Esophagus muscularis mucosa (tissue), 4 donors: ENCODE measurements at regions not wholly inside any gene's neighbourhood (a gene's known extent, or its start where the extent isn't known, plus 50 kb on each side); places are given as distances from the start of the nearest gene placed in this dataset.

Experiments
- DNase-seq: peaks from one replicate; pipeline ENCODE4 v3.0.0-alpha.2; 2017; ENCODE audit errors: extremely low spot score
- H3K27ac ChIP-seq, 4 donors: fragments of 200-600 bp; sonication (generic); replicated peaks in 1 of 4; 1 replicate in 3 of 4; 2 replicates in 1 of 4; pipeline ENCODE4 v1.5.1; 2016 to 2019; ENCODE audit warnings: mild to moderate bottlenecking in 1 of 4
- H3K27me3 ChIP-seq, 4 donors: fragments of 200-600 bp; sonication (generic); one replicate each; pipeline versions ENCODE4 v1.5.1 to v1.6.0; 2016 to 2019
- H3K36me3 ChIP-seq, 4 donors: fragments of 200-600 bp; sonication (generic); one replicate each; pipeline ENCODE4 v1.5.1; 2016 to 2019
- H3K4me1 ChIP-seq, 4 donors: fragments of 200-600 bp; sonication (generic); one replicate each; pipeline ENCODE4 v1.5.1; 2016 to 2019
- H3K4me3 ChIP-seq, 4 donors: fragments of 200-600 bp; sonication (generic); 1 replicate in 2 of 4; 2 replicates in 2 of 4; pipeline ENCODE4 v1.5.1; 2016 to 2019; ENCODE audit warnings: mild to moderate bottlenecking in 4 of 4, moderate library complexity in 1 of 4
- H3K9me3 ChIP-seq, 4 donors: fragments of 200-600 bp; sonication (generic); 1 replicate in 3 of 4; 2 replicates in 1 of 4; pipeline ENCODE4 v1.5.1; 2016 to 2019
- CTCF ChIP-seq, 3 experiments: fragments of 200-600 bp in 2 of 3; fragments of 450-650 bp in 1 of 3; sonication (generic) in 2 of 3; IDR thresholded peaks; one replicate each; pipeline ENCODE4 v1.5.1; 2017 to 2019; ENCODE audit warnings: antibody characterized with exemption in 3 of 3, mild to moderate bottlenecking in 2 of 3, moderate library complexity in 1 of 3
- EP300 ChIP-seq: sonication (generic); formaldehyde crosslinking; IDR thresholded peaks from one replicate; pipeline ENCODE4 v1.6.1; 2017; ENCODE audit warnings: antibody characterized with exemption
- POLR2A ChIP-seq: fragments of 450-650 bp; IDR thresholded peaks from one replicate; pipeline ENCODE4 v1.6.1; 2017; ENCODE audit warnings: antibody characterized with exemption, moderate library complexity, mild to moderate bottlenecking, low read depth
- POLR2AphosphoS5 ChIP-seq, 2 donors: sonication (generic); formaldehyde crosslinking; IDR thresholded peaks; one replicate each; pipeline ENCODE4 v1.6.1; 2017; ENCODE audit warnings: antibody characterized with exemption in 2 of 2
- WGBS: methylation state at CpG from one replicate; pipeline ENCODE4 v1.1.5; 2018; 5-methylcytosine and 5-hydroxymethylcytosine counted together
- intact Hi-C: fragments of 100-400 bp; cut with DNase I; formaldehyde crosslinking; loops from one replicate; pipeline ENCODE4 v1.15.1; 2023

- TF ChIP-seq EP300 (no peak), POLR2AphosphoS5 (IDR thresholded peaks at IDR 0.05) (no peak), POLR2A (no peak), CTCF (IDR thresholded peaks at IDR 0.05) (no peak)
- Histone ChIP-seq H3K27me3 (no peaks in the 10 kb centered on the region), H3K36me3 (no peaks in the 10 kb centered on the region), H3K4me1 (no peaks in the 10 kb centered on the region), H3K9me3 (no peaks in the 10 kb centered on the region), H3K4me3 (no peak overlapping the region), H3K27ac (no peak overlapping the region)
- 60% methylated on average over 4 of the region's 4 CpGs for WGBS
- intact Hi-C loops: no loop called here
- DNase-seq: no peak
These were observed 295.4 kb upstream of the CRIM1 start for GRCh38 chr2:36060133-36060532.

- no peak overlapping the region for H3K27ac ChIP-seq
- H3K9me3 ChIP-seq: no peaks in the 10 kb centered on the region
- no peak for DNase-seq
- H3K4me3 ChIP-seq: no peak overlapping the region
- intact Hi-C loops: no loop called here
- TF ChIP-seq POLR2AphosphoS5 (IDR thresholded peaks at IDR 0.05) (no peak), CTCF (IDR thresholded peaks at IDR 0.05) (no peak), POLR2A (no peak), EP300 (no peak)
- no peaks in the 10 kb centered on the region for H3K4me1 ChIP-seq
- no peaks in the 10 kb centered on the region for H3K36me3 ChIP-seq
- H3K27me3 ChIP-seq: no peaks in the 10 kb centered on the region
These were observed 295.9 kb upstream of the CRIM1 start for GRCh38 chr2:36059691-36060090.

DNA sequence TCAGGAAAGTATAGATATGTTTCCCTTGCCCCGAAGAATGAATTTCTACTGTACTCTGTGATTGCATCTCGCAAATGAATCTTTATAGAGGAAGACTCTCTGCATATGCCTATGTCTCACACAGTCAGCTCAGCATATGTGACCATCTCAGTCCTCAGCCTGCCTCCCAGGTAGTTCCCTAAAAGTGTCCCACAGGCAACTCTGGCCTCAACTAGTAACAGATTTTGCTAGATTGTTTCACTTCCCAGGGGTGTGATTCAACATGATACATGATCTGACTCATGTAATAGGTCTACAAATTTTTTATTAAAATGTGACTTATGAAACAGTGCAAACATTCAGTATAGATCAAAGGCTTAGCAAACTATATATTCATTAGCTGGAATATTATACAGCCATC lies 296.6 kb upstream of the CRIM1 start:
- DNase-seq: no peak
- no peaks in the 10 kb centered on the region for H3K27me3 ChIP-seq
- TF ChIP-seq EP300 (no peak), CTCF (IDR thresholded peaks at IDR 0.05) (no peak), POLR2AphosphoS5 (IDR thresholded peaks at IDR 0.05) (no peak), POLR2A (no peak)
- H3K36me3 ChIP-seq: no peaks in the 10 kb centered on the region
- intact Hi-C loops: no loop called here
- WGBS: 67% methylated on average over 2 of the region's 2 CpGs
- H3K4me1 ChIP-seq: no peaks in the 10 kb centered on the region
- no peaks in the 10 kb centered on the region for H3K9me3 ChIP-seq
- H3K4me3 ChIP-seq: no peak overlapping the region
- H3K27ac ChIP-seq: no peak overlapping the region

DNA sequence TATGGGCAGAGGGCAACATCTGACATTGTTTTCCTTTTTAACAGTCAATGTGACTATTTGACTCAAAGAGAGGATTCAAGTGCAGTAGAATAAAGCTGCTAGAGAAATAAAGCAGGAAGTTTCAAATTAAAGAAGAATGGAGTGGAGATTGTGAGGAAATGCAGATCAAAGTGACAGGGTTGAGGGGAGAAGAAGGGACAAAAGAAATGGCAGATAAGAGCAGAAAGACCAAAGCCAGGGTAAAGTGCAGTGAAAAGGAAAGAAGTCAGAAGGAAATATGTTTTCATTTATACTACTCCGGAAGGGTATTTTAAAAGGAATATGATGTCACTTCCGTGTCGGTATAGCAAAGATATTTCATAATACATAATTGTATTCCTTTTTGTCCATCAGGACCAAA lies 297.5 kb upstream of the CRIM1 start:
- no peak for TF ChIP-seq POLR2AphosphoS5 (IDR thresholded peaks at IDR 0.05)
- TF ChIP-seq CTCF (IDR thresholded peaks at IDR 0.05): no peak
- TF ChIP-seq POLR2A: no peak
- no peak for TF ChIP-seq EP300
- no peaks in the 10 kb centered on the region for H3K9me3 ChIP-seq
- no peaks in the 10 kb centered on the region for H3K27me3 ChIP-seq
- no peak for DNase-seq
- H3K36me3 ChIP-seq: no peaks in the 10 kb centered on the region
- no peaks in the 10 kb centered on the region for H3K4me1 ChIP-seq
- intact Hi-C loops: no loop called here
- H3K27ac ChIP-seq: no peak overlapping the region
- WGBS: 61% methylated on average over 3 of the region's 3 CpGs
- no peak overlapping the region for H3K4me3 ChIP-seq

GRCh38 chr2:36052819-36053218 lies 302.8 kb upstream of the CRIM1 start:
- Histone ChIP-seq H3K4me3 (no peak overlapping the region), H3K4me1 (no peaks in the 10 kb centered on the region), H3K27me3 (no peaks in the 10 kb centered on the region), H3K9me3 (no peaks in the 10 kb centered on the region), H3K36me3 (no peaks in the 10 kb centered on the region), H3K27ac (no peak overlapping the region)
- 53% methylated on average over 1 of the region's 1 CpG for WGBS
- DNase-seq: no peak
- intact Hi-C loops: no loop called here
- TF ChIP-seq EP300: no peak
- TF ChIP-seq POLR2AphosphoS5 (IDR thresholded peaks at IDR 0.05): no peak
- no peak for TF ChIP-seq CTCF (IDR thresholded peaks at IDR 0.05)
- no peak for TF ChIP-seq POLR2A
